GM13976 (cell line): ENCODE measurements at regions not wholly inside any gene's neighbourhood (a gene's known extent, or its start where the extent isn't known, plus 50 kb on each side); places are given as distances from the start of the nearest gene placed in this dataset.

Experiments
- DNase-seq: peaks from one replicate; pipeline ENCODE4 v3.0.0; 2012; ENCODE audit warnings: low spot score
- CTCF ChIP-seq: IDR thresholded peaks from 2 replicates; pipeline ENCODE4 v1.5.1; 2012; ENCODE audit warnings: borderline replicate concordance, mild to moderate bottlenecking; ENCODE audit not compliant: insufficient read depth; ENCODE audit errors: extremely low read depth, missing control alignments, control extremely low read depth
- in situ Hi-C: fragments of 300-500 bp; cut with MboI; formaldehyde crosslinking; loops from one replicate; pipeline ENCODE4 v1.12.0; 2022; ENCODE audit warnings: low sequenced_read_pairs, mixed read lengths, inconsistent platforms; ENCODE audit not compliant: unreplicated experiment

- TF ChIP-seq CTCF, result no peak
- DNase-seq, result no peak
- in situ Hi-C loops, result no loop called here
Observed at GRCh38 chr18:68455229-68455603, 259.7 kb downstream of the TMX3 start.

GRCh38 chr18:68454511-68455228, 260.2 kb downstream of the TMX3 start:
- no peak for TF ChIP-seq CTCF
- in situ Hi-C loops, result no loop called here
- no peak for DNase-seq

GRCh38 chr18:68449292-68449691, 265.6 kb downstream of the TMX3 start:
- DNase-seq, result no peak
- in situ Hi-C loops, result no loop called here
- no peak for TF ChIP-seq CTCF

GRCh38 chr18:68448736-68449135, 266.2 kb downstream of the TMX3 start:
- no peak for DNase-seq
- no peak for TF ChIP-seq CTCF
- in situ Hi-C loops, result no loop called here

- DNase-seq, result no peak
- in situ Hi-C loops, result no loop called here
- TF ChIP-seq CTCF, result no peak
Observed at GRCh38 chr18:68447286-68447685, 267.6 kb downstream of the TMX3 start.

GRCh38 chr18:68445668-68446426, 269.1 kb downstream of the TMX3 start:
- DNase-seq, result no peak
- in situ Hi-C loops, result no loop called here
- no peak for TF ChIP-seq CTCF
